GM19397 (cell line): ENCODE measurements at regions not wholly inside any gene's neighbourhood (a gene's known extent, or its start where the extent isn't known, plus 50 kb on each side); places are given as distances from the start of the nearest gene placed in this dataset.

Source experiments
- ATAC-seq: cut with Tn5 transposase; IDR thresholded peaks from one replicate; pipeline ENCODE4 v1.9.1; 2021; ENCODE audit warnings: mild to moderate bottlenecking, moderate library complexity; ENCODE audit not compliant: unreplicated experiment

DNA sequence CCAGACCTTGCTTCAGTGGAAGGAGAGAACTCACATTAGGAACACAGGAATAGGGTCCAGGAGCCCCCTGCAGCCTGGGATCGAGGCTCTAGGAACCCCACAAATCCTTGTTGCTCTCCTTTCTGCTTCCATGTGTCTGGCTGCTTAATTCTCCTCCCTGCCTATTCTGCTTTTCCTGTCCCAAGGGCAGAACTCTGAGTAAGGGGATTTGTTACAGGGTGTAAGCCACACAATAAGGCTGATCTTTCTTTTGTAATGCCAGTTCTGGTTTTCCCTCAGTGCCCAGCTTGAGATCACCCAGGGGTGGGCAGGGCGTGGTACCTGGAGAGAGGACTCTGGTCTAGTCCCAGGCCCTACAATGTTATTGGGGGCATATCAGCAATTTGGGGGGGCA is 119.6 kb upstream of the MGAT5 start:
- ATAC-seq, result no peak

DNA sequence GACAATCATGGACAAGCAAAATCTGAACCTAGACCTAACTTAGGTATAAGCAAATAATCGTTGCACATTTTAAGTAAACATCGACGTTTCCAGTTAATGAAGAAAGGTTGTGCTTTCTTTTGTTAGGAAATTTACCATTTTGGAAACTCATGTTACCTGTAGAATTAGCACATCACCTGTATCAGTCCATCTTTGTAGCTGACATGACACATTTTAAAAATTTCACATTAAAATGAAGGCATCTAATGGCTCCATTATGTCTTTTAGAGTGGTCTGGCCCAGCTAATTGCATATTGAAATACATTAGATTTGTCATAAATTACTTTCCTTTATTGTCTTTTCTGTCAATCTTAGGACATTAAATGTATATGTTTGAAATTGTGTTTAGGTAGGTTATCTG is 119.0 kb upstream of the MGAT5 start:
- ATAC-seq, result no peak

DNA sequence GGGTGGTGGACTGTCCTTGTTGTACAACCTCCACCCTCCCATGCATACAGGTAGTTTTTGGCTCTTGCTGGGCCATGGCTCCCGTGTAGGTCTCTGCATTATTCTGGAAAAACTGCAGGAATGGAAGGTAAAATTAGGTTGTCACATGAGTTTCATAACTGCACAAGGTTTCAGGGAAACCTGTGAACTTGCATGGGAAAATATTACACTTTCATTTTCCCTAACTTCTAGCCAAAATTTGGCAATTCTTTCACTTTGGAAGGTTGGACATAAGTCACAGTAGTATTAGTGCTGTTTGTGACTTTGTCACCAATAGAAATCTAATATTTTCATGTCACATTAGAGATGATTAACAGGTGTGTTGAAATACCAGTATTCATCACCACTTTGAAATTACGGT is 118.1 kb upstream of the MGAT5 start:
- no peak for ATAC-seq

DNA sequence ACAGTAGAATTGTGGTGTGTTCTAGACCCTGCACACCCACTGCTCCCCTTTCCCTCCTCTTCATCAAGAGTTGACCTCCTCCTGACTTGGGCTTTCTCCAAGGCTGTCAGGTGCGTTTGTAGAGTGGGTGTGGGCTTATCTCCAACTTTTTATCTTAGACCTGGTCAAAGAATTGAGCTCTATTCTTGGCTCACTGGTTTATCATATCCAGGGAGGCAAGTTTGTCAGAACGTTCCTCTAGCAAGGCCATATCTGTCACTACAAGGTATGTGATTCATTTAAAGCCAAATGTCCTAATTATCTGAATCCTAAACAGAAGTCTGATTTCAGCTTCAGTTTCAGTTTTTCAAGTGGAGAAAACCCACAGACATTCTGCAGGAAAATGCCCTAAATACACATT is 117.1 kb upstream of the MGAT5 start:
- no peak for ATAC-seq

DNA sequence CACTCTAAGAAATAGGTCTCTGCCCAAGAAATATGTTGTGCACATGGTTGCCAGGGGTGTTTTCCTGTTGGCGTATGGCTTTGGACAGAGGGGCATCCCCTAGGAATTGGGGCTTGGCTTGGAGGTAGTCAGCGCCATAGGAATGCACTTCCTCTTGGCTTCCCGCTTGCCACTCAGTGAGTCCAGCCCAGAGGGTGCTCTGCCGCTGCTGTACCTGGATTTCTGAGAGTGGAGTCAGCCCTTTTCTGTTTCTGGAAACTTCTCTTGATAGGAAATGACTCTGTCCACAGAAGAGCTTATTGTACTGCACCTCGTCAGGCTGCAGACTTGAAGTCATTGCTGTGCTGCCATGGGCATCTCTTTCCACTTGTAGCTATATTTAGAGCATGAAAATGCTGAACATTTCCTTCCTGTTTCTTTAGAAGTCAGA is 116.7 kb upstream of the MGAT5 start:
- no peak for ATAC-seq

DNA sequence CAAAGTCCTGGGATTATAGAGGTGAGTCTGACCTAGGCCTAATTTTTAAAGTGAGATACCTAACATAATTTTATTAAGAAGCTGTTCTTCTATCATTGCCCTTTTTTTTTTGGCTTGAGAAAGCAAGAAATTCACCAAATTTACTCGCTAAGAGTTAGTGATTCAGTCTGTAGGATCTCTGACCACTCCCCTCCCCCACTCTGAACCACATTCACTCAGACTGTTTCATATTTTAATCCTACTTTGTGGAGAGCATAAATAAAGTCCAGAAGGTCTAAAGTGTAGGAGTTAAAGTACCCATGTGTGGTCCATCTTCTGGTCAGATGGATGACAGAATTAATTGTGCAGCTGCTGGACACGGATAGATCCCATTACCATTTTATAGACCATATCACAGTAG is 115.8 kb upstream of the MGAT5 start:
- ATAC-seq, result no peak

DNA sequence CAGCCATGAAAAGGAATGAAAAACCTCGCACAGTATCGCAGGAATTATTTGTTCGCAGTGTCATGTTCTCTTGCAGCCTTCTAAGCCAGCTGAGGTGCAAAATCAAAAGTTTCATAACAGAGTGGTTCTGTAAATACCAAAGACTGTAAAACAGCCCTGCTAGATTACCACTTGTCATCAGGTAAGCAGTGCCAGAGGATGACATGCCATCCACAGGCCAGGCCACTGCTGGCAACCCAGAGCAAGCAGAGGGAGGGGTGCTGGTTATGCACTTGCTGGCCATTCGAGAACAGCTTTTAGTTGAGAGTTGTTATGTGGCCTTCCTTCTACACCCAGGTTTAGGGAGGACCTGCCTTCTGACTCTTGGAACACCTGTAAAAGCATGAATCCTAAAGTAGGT is 114.3 kb upstream of the MGAT5 start:
- ATAC-seq, result no peak

DNA sequence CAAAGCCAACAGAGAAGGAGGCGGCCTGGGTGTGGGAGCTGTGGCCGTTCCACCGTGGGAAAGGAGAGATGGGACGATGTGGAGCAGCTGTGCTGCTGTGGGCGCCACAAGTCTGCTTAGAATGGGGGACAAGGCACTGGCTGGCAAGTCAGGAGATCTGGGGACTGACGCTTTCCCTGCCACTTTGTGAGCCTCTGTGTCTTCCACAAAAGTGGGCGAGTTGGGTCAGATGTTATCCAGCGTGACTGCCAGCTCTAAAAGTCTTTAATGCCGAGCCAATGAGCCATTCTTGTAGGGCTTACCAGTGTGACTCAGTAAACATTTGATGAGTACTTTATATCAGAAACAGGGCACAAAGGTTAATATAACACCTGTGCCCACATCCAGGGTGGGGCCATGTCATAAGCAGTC is 113.6 kb upstream of the MGAT5 start:
- no peak for ATAC-seq

DNA sequence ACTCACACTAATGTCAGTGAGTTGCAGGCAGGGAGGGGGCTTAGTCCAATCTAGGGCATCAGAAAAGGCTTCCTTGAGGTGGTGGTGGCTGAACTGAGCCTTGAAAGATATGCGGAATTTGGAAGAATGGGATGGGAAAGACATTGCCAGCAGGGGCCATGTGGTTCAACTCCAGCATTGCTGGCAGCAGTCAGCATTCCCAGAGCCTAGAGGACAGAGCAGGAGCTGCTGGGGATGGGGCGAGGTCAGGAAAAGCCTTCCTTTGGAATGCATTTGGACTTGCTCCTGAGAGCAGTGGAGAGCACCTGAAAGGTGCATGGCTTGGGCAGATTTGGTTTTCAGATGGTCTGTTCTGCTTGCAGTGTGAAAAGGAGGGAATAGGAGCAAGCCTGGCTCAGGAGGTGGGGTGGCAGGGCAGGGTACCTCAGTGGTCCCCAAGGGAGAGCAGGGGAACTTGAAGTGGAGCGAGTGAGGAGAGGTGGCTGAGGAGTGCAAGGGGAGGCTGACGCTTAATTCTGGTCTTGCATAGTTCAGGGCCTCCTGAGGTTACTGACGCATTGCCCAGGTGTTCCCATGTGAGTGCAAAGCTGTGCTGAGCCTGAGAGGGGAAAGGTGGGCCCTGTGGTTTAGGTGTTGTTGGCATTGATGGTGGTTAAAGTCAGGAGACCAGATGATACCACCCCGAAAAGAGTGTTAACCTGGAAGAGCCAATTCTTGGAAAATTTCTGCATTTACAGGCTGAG is 112.1 kb upstream of the MGAT5 start:
- ATAC-seq, result no peak

DNA sequence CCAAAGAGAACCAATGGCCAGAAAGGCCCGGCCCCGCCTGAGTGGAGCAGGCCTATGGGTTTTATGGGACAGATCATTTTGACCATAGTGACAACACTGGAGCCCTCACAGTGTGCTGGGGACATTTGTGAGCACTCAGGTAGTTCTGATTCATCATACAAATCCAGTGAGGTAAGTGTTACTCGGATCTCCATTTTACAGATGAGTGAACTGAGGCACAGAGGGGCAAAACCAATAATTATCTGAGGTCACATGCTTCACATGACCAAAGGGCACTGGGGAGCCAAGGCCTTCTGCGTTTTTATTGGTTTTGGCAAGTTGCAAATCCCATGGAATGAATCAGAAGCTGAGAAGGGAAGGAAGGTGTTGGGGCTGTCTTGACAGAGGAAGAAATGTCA is 111.5 kb upstream of the MGAT5 start:
- no peak for ATAC-seq

DNA sequence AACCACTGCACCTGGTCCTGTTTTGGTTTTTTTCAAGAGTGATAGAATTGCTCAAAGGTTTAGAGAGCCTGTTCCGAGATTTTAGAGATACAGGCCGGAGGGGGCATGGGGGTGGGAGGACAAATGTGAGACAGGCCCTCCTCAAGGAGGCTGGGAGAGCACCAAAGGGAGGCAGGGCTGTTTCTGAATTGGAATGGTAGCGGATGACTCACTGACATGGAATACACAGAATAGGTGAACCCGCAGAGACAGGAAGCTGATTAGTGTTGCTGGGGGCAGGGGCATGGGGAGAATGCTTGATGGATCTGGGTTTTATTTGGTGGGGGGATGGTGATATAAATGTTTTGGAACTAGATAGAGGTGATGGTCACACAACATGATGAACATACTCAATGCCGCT is 111.0 kb upstream of the MGAT5 start:
- no peak for ATAC-seq

DNA sequence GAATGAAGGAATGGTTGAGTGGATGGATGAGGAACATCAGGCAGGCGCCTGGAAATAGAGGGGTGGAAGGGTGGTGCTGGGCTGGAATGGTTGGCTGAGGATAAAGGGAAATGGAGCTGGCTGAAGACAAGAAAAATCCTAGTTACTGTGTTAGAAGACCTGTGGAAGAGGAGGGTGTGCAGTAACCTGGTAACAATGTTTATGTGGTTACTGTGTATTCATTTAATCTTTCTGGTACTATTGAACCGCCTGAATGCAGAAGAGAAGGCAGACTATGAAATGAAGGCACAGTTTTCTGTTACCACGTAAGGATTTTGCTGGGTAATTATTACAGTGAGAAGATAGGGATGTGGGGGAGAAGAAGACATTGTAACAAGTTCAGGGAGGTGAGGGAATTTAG is 110.3 kb upstream of the MGAT5 start:
- ATAC-seq, result no peak

DNA sequence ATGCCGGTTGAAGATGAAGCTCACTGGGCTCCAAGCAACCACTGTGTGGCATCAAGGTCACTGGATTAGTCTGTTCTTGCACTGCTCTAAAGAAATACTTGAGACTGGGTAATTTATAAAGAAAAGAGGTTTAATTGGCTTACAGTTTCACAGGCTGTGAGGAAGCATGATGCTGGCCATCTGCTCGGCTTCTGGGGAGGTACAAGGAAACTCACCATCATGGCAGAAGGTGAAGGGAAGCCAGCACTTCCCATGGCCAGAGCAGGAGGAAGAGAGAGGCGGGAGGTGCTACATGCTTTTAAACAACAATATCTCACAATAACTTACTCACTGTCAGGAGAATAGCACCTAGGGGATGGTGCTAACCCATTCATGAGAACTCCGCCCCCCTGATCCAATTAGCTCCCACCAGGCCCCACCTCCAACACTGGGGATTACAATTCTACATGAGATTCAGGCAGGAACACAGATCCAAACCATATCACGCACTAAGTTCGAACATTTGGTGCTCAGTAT is 109.7 kb upstream of the MGAT5 start:
- no peak for ATAC-seq

DNA sequence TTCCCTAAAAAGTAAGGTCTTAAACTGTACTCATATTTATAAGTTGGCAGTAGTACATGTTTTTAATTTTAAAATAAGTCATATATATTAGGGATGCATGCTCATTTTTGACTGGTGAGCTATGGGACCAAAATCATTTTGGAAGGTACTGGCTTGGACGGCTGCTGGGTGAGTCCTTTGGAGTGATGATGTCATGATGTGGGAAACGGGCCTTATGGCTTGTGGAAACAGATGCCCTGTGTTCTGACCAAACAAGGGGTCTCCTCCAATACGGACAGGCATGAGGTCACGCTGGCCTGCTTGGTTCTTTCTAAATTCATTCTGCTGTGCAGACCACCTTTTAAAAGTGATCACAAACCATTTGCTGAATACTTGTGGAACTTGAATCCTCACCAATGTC is 109.2 kb upstream of the MGAT5 start:
- ATAC-seq, result no peak

DNA sequence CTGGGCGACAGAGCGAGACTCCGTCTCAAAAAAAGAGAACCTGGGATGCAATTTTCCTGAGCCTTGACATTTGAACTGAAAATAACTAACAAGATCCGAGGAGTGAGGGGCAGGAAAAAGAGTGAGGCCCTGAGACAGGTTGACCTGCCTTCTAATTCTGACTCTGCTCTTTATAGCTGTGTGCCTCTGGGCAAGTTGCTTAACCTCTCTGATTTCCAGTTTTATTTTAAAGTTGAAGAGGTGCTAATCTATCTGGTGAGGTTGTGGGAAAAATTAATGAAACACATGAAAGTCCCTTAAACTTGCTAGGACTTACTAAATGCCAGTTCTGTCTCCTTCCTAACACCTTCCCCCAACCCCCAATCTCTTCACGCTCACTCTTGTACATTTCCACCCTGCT is 108.4 kb upstream of the MGAT5 start:
- ATAC-seq, result no peak

DNA sequence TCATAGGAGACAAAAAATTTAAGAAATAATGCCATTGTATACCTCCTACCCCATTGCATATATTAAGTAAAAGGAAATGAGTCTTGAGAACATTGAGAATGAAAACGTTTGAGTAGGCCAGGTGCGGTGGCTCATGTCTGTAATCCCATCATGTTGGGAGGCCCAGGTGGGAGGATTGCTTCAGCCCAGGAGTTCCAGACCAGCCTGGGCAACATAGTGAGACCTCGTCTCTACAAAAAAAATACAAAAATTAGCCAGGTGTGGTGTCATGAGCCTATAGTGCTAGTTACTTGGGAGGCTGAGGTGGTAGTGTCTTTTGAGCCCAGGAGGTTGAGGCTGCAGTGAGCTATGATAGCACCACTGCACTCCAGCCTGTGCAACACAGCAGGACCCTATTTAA is 107.7 kb upstream of the MGAT5 start:
- ATAC-seq, result no peak

DNA sequence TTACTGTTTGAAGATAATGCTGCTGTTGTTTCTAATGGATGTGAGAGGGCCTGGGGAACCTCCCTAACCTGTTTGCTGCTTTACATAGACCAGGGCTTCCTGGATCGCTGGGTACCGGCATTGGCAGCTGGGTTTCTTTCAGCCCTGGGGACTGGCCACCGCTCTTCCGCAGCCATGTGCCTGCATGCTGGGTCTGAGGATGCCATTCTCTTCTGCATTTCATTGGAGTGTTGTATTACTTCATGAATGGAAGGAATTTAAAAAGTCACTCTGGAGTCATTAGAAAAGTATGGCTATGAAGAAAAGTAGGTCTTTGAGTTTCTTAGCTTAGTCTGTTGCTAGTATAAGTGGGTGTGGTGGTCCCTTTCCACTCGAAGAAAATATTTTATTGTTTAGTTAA is 107.3 kb upstream of the MGAT5 start:
- no peak for ATAC-seq

DNA sequence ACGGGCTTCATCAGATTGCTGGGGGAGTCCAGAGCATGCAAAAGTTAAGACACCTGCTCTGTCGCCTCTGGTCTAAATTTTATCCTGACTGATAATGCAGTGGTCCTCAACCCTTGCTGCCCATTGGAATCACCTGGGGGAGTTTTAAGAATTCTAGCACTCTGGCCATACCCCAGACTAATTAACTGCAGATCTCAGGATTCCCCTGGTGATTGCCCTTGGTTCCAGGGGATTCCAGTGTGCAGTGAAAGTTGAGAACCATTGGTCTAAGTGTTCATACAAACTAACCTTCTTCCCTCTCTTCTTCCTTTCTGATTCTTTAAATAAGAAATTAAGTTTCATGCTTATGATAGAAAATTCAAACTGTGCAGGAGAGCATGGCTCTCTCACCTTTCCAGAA is 105.7 kb upstream of the MGAT5 start:
- ATAC-seq, result no peak

DNA sequence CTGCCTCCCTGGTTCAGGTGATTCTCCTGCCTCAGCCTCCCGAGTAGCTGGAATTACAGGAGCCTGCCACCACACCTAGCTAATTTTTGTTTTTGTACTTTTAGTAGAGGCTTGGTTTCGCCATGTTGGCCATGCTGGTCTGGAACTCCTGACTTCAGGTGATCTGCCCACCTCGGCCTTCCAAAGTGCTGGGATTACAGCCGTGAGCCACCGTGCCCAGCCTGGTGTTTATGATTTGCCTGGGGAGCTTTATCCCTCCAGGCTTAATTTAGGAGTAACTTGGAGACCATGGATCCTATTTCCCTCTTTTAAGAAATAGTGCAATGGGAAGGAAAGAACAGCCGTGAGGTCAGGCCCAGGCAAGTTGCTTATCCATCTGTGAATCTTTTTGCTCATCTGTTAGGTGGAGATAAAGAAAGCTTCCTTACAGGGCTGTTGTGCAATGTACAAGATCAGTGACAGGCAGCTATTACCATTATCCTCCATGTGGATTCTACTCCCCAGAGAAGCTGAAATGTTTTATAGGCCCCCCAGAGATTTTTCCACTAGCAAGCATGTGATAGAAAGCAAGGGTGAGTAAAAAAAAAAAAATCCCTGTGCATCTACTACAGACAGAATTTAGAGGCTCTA is 104.9 kb upstream of the MGAT5 start:
- ATAC-seq, result no peak

DNA sequence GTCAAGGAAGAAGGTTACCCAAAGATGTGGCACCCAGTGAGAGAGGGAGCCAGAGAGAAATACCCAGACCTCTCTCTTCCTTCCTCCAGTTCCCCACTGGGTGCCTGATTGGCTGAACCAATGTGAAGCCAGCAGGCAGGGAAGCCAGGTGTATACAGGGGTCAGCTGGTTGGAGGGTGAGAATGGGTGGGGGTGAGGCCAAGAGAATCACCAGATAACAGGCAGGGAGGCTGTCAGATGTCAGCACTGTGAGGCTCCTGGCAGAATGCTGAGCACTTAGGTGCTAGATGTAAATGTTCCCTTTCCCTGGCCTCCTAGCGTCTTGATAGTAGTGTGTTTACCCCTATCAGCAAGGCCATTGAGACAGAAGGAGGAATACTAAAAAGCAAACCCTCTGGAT is 104.0 kb upstream of the MGAT5 start:
- no peak for ATAC-seq

DNA sequence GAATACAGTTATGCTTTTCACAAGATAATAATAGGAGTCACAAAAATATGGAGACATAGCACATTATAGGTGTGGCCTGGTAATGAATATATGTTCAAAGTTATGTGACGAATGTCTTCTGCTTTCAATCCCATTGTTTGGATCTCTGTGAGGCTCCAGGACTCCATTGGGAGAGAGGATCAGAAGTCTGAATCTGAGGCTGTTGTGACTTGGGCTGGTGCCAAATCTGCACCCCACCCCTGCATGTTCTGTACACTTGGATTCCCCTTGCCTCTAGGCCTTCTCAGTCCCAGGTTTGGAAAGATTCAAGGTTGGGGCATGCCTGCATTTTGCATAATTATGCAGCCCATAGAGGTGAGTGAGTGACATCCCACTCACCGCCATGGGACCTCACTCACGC is 103.1 kb upstream of the MGAT5 start:
- ATAC-seq, result no peak
